Esophagus squamous epithelium (tissue), 4 donors: ENCODE measurements at regions not wholly inside any gene's neighbourhood (a gene's known extent, or its start where the extent isn't known, plus 50 kb on each side); places are given as distances from the start of the nearest gene placed in this dataset.

ENCODE experiments used
- CTCF ChIP-seq, 6 experiments: fragments of 450-650 bp in 4 of 6; fragments of 200-600 bp in 2 of 6; sonication (generic) in 2 of 6; IDR thresholded peaks; one replicate each; pipeline ENCODE4 v1.5.1; 2016 to 2019; ENCODE audit warnings: antibody characterized with exemption in 6 of 6, mild to moderate bottlenecking in 4 of 6, moderate library complexity in 4 of 6
- POLR2A ChIP-seq, 4 donors: fragments of 450-650 bp; IDR thresholded peaks; one replicate each; pipeline ENCODE4 v1.6.1; 2017; ENCODE audit warnings: antibody characterized with exemption in 4 of 4, mild to moderate bottlenecking in 4 of 4, moderate library complexity in 3 of 4

- no peak for TF ChIP-seq CTCF (IDR thresholded peaks at IDR 0.05)
- TF ChIP-seq POLR2A (IDR thresholded peaks at IDR 0.05) = no peak
Observed at GRCh38 chr11:109554951-109555350, 133.0 kb downstream of the C11orf87 start.
